ENCODE measurements at regions not wholly inside any gene's neighbourhood (a gene's known extent, or its start where the extent isn't known, plus 50 kb on each side); places are given as distances from the start of the nearest gene placed in this dataset.

DNA sequence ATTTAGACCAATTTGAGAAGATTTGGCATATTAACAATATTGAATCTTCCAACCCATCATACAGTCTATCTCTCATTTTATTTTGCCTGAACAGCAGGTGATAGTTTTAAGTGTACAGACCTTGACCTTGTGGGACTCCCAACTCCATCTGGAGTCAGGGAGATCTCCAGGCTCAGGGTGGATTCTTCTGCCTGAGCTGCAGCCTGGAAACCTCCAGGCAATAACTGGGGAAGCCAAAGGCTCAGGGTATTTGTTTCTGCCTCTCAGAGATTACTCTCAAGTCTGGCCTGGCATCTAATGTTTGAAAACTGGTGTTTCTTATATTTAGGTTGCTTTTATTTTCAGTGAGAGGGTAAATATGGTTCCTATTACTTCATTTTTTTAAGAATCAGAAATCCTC lies 102.1 kb upstream of the C1QTNF9B start:
- dilution Hi-C loops (cut with MboI; ENCODE audit: extremely low pct_ligation_motif_present, low sequenced_read_pairs), result no loop called here

DNA sequence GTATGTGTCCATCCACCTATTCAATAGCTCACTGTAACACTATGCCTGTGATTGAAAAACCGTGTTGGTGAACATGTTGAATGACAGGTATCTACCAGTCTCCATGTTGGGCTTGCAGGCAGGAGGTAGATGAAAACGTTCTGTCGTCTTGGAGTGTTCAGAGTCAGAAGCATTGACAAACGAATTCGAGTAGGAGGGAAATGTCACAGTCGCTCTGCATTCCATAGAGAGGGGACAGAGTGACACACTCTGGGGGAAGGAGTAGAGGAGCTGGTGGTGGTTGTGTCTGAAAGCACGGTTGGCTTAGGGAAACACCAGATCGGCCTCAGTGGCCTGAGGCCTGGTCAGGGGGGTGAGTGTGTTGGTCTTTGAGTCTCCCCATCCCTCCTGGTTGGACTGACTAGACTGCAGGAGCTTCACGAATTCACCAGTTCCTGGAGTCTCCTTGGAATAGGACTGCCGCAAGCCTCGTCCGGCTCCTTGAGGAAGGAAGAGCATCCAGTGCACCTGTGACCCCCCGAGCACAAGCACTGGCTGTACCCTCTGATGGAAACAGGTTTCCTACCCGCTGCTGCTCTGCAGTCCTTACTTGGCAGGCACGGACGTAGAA lies 105.0 kb upstream of the C1QTNF9B start:
- H3K9me3 ChIP-seq (ENCODE audit: control insufficient read depth, low read depth, low read length), result no peaks in the 10 kb centered on the region
- H3K79me2 ChIP-seq (ENCODE audit: control insufficient read depth, insufficient read depth, low read length), result no peaks in the 10 kb centered on the region
- H3K4me2 ChIP-seq (ENCODE audit: control insufficient read depth, extremely low read depth, insufficient read depth, low read depth, low read length), result no peak overlapping the region
- H4K20me1 ChIP-seq (ENCODE audit: control insufficient read depth, extremely low read depth, insufficient read depth, low read length), result no peaks in the 10 kb centered on the region
- FAIRE-seq, result no peak
- TF ChIP-seq EZH2 (IDR thresholded peaks at IDR 0.05; ENCODE audit: low read length), result no peak
- TF ChIP-seq, protein P1, sequence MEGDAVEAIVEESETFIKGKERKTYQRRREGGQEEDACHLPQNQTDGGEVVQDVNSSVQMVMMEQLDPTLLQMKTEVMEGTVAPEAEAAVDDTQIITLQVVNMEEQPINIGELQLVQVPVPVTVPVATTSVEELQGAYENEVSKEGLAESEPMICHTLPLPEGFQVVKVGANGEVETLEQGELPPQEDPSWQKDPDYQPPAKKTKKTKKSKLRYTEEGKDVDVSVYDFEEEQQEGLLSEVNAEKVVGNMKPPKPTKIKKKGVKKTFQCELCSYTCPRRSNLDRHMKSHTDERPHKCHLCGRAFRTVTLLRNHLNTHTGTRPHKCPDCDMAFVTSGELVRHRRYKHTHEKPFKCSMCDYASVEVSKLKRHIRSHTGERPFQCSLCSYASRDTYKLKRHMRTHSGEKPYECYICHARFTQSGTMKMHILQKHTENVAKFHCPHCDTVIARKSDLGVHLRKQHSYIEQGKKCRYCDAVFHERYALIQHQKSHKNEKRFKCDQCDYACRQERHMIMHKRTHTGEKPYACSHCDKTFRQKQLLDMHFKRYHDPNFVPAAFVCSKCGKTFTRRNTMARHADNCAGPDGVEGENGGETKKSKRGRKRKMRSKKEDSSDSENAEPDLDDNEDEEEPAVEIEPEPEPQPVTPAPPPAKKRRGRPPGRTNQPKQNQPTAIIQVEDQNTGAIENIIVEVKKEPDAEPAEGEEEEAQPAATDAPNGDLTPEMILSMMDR (optimal IDR thresholded peaks at IDR 0.05 in 1 of 3, IDR thresholded peaks at IDR 0.05 in 1 of 3, conservative IDR thresholded peaks at IDR 0.05 in 1 of 3; ENCODE audit: extremely low read depth in 1 of 3, insufficient read depth in 2 of 3, low read length in 3 of 3), result no peak
- no peak overlapping the region for H3K27ac ChIP-seq (ENCODE audit: control insufficient read depth, insufficient read depth, low read length)
- no peaks in the 10 kb centered on the region for H3K36me3 ChIP-seq (ENCODE audit: control insufficient read depth in 2 of 2, extremely low read depth in 1 of 2, insufficient read depth in 2 of 2, low read length in 2 of 2)
- no peaks in the 10 kb centered on the region for H3K4me1 ChIP-seq (ENCODE audit: control insufficient read depth, extremely low read depth, insufficient read depth, low read length)
- H3K9me1 ChIP-seq (ENCODE audit: control insufficient read depth, extremely low read depth, insufficient read depth, low read length), result no peaks in the 10 kb centered on the region
- DNase-seq (ENCODE audit: low read depth, low spot score), result no peak
- no peak overlapping the region for H3K9ac ChIP-seq (ENCODE audit: control insufficient read depth, extremely low read depth, insufficient read depth, low read length)
- H3K27me3 ChIP-seq (ENCODE audit: control insufficient read depth, extremely low read depth, insufficient read depth, low read length), result no peaks in the 10 kb centered on the region
- dilution Hi-C loops (cut with MboI; ENCODE audit: extremely low pct_ligation_motif_present, low sequenced_read_pairs), result no loop called here
- no peak overlapping the region for H2AFZ ChIP-seq (ENCODE audit: control insufficient read depth, low read length)
- no peak overlapping the region for H3K4me3 ChIP-seq (ENCODE audit: control insufficient read depth in 2 of 3, extremely low read depth in 1 of 3, insufficient read depth in 2 of 3, low read depth in 1 of 3, low read length in 3 of 3)

More for the DNA sequence above, 102.1 kb upstream of the C1QTNF9B start:
- no peaks in the 10 kb centered on the region for H3K79me2 ChIP-seq (ENCODE audit: control insufficient read depth, insufficient read depth, low read length)
- H3K4me3 ChIP-seq (ENCODE audit: control insufficient read depth in 2 of 3, extremely low read depth in 1 of 3, insufficient read depth in 2 of 3, low read depth in 1 of 3, low read length in 3 of 3), result no peak overlapping the region
- H3K9me3 ChIP-seq (ENCODE audit: control insufficient read depth, low read depth, low read length), result no peaks in the 10 kb centered on the region
- H3K9ac ChIP-seq (ENCODE audit: control insufficient read depth, extremely low read depth, insufficient read depth, low read length), result no peak overlapping the region
- no peaks in the 10 kb centered on the region for H3K9me1 ChIP-seq (ENCODE audit: control insufficient read depth, extremely low read depth, insufficient read depth, low read length)
- H3K4me2 ChIP-seq (ENCODE audit: control insufficient read depth, extremely low read depth, insufficient read depth, low read depth, low read length), result no peak overlapping the region
- DNase-seq (ENCODE audit: low read depth, low spot score) (no peak), FAIRE-seq (no peak)
- no peak for TF ChIP-seq EZH2 (IDR thresholded peaks at IDR 0.05; ENCODE audit: low read length)
- TF ChIP-seq, protein P1 (optimal IDR thresholded peaks at IDR 0.05 in 1 of 3, IDR thresholded peaks at IDR 0.05 in 1 of 3, conservative IDR thresholded peaks at IDR 0.05 in 1 of 3; ENCODE audit: extremely low read depth in 1 of 3, insufficient read depth in 2 of 3, low read length in 3 of 3), result no peak
- no peak overlapping the region for H3K27ac ChIP-seq (ENCODE audit: control insufficient read depth, insufficient read depth, low read length)
- no peak overlapping the region for H2AFZ ChIP-seq (ENCODE audit: control insufficient read depth, low read length)
- no peaks in the 10 kb centered on the region for H4K20me1 ChIP-seq (ENCODE audit: control insufficient read depth, extremely low read depth, insufficient read depth, low read length)
- no peaks in the 10 kb centered on the region for H3K4me1 ChIP-seq (ENCODE audit: control insufficient read depth, extremely low read depth, insufficient read depth, low read length)
- H3K36me3 ChIP-seq (ENCODE audit: control insufficient read depth in 2 of 2, extremely low read depth in 1 of 2, insufficient read depth in 2 of 2, low read length in 2 of 2), result no peaks in the 10 kb centered on the region
- H3K27me3 ChIP-seq (ENCODE audit: control insufficient read depth, extremely low read depth, insufficient read depth, low read length), result peaks cover under 1% of the 10 kb centered on the region
